ENCODE measurements at regions not wholly inside any gene's neighbourhood (a gene's known extent, or its start where the extent isn't known, plus 50 kb on each side); places are given as distances from the start of the nearest gene placed in this dataset.

GRCh38 chr14:104431929-104432541, 147.5 kb upstream of the C14orf180 start:
- ChIA-PET CTCF (no interaction called here), POLR2A (ENCODE audit: unreplicated experiment) (no interaction called here)
- H3K27me3 ChIP-seq (ENCODE audit: insufficient read depth, low read depth) = peaks cover 78% of the 10 kb centered on the region
- no peak for DNase-seq
- no peak overlapping the region for H3K4me3 ChIP-seq
- H3K4me2 ChIP-seq = no peak overlapping the region
- no peak for TF ChIP-seq EZH2 (IDR thresholded peaks at IDR 0.05; ENCODE audit: low read depth)
- TF ChIP-seq, protein P1, sequence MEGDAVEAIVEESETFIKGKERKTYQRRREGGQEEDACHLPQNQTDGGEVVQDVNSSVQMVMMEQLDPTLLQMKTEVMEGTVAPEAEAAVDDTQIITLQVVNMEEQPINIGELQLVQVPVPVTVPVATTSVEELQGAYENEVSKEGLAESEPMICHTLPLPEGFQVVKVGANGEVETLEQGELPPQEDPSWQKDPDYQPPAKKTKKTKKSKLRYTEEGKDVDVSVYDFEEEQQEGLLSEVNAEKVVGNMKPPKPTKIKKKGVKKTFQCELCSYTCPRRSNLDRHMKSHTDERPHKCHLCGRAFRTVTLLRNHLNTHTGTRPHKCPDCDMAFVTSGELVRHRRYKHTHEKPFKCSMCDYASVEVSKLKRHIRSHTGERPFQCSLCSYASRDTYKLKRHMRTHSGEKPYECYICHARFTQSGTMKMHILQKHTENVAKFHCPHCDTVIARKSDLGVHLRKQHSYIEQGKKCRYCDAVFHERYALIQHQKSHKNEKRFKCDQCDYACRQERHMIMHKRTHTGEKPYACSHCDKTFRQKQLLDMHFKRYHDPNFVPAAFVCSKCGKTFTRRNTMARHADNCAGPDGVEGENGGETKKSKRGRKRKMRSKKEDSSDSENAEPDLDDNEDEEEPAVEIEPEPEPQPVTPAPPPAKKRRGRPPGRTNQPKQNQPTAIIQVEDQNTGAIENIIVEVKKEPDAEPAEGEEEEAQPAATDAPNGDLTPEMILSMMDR (conservative IDR thresholded peaks at IDR 0.05) = no peak
- H3K27ac ChIP-seq = no peak overlapping the region
- H3K9me2 ChIP-seq (ENCODE audit: insufficient read depth) = no peaks in the 10 kb centered on the region
- no peaks in the 10 kb centered on the region for H3K4me1 ChIP-seq (replicated peaks; ENCODE audit: insufficient read depth)
- no peak overlapping the region for H2AFZ ChIP-seq
- no peaks in the 10 kb centered on the region for H3K9me3 ChIP-seq (ENCODE audit: insufficient read depth, low read depth)
- no peaks in the 10 kb centered on the region for H3F3A ChIP-seq (ENCODE audit: insufficient read depth, low read depth)
- no peaks in the 10 kb centered on the region for H3K79me2 ChIP-seq (ENCODE audit: low read depth)
- intact Hi-C loops (cut with micrococcal nuclease; ENCODE audit: unreplicated experiment) = no loop called here
- no peaks in the 10 kb centered on the region for H3K36me3 ChIP-seq (ENCODE audit: low read depth)
- BruUV-seq (replicated peaks) = no TSS peak
- H4K20me1 ChIP-seq (ENCODE audit: insufficient read depth) = no peaks in the 10 kb centered on the region

DNA sequence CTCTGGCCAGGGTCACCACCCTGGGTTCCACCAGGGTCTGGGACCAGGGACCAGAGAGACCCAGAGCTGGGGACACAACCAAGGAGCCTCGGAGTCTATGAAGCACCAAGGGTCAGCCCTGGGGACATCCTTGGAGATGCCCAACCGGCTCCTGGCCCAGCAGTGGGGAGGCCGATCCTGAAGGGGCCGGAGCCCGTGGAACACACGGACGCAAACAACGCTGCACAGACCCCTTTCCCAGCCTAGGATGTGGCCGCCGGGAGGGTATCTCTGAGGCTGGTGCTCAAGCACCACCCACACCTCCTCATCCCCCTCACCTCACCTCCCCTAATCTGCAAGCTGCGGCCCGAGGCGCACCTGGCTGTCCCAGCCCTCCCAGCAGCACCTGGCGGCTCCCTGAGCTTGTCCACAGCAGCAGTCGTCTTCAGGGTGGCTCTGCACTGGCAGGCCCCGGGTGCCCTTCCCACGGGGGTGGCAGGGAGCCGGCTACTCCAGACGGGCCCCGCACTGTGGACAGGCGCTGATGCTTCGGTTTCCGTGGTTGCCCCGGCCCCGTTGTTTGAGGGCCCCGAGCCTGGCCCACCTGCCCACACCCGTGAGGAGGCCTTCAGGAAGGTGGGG, 146.8 kb upstream of the C14orf180 start:
- intact Hi-C loops (cut with micrococcal nuclease; ENCODE audit: unreplicated experiment) = no loop called here

GRCh38 chr14:104433401-104434213, 146.0 kb upstream of the C14orf180 start:
- Histone ChIP-seq H4K20me1 (ENCODE audit: insufficient read depth) (no peaks in the 10 kb centered on the region), H3K9me2 (ENCODE audit: insufficient read depth) (no peaks in the 10 kb centered on the region), H3K4me3 (no peak overlapping the region), H3K36me3 (ENCODE audit: low read depth) (no peaks in the 10 kb centered on the region), H3F3A (ENCODE audit: insufficient read depth, low read depth) (no peaks in the 10 kb centered on the region), H3K27ac (no peak overlapping the region), H2AFZ (no peak overlapping the region), H3K9me3 (ENCODE audit: insufficient read depth, low read depth) (no peaks in the 10 kb centered on the region), H3K4me1 (replicated peaks; ENCODE audit: insufficient read depth) (no peaks in the 10 kb centered on the region), H3K27me3 (ENCODE audit: insufficient read depth, low read depth) (peaks cover 78% of the 10 kb centered on the region), H3K4me2 (no peak overlapping the region), H3K79me2 (ENCODE audit: low read depth) (no peaks in the 10 kb centered on the region)
- intact Hi-C loops (cut with micrococcal nuclease; ENCODE audit: unreplicated experiment) = no loop called here
- CTCF ChIA-PET = no interaction called here
- no TSS peak for BruUV-seq (replicated peaks)
- TF ChIP-seq EZH2 (IDR thresholded peaks at IDR 0.05; ENCODE audit: low read depth) = no peak
- TF ChIP-seq, protein P1 (conservative IDR thresholded peaks at IDR 0.05) = no peak
- DNase-seq = no peak
- POLR2A ChIA-PET (ENCODE audit: unreplicated experiment) = no interaction called here

More for the DNA sequence above, 146.8 kb upstream of the C14orf180 start:
- Histone ChIP-seq H3K79me2 (ENCODE audit: low read depth) (no peaks in the 10 kb centered on the region), H2AFZ (no peak overlapping the region), H3K9me3 (ENCODE audit: insufficient read depth, low read depth) (no peaks in the 10 kb centered on the region), H3F3A (ENCODE audit: insufficient read depth, low read depth) (no peaks in the 10 kb centered on the region), H3K27me3 (ENCODE audit: insufficient read depth, low read depth) (peaks cover 78% of the 10 kb centered on the region), H4K20me1 (ENCODE audit: insufficient read depth) (no peaks in the 10 kb centered on the region), H3K27ac (no peak overlapping the region), H3K4me3 (no peak overlapping the region), H3K4me1 (replicated peaks; ENCODE audit: insufficient read depth) (no peaks in the 10 kb centered on the region), H3K36me3 (ENCODE audit: low read depth) (no peaks in the 10 kb centered on the region), H3K4me2 (no peak overlapping the region), H3K9me2 (ENCODE audit: insufficient read depth) (no peaks in the 10 kb centered on the region)
- TF ChIP-seq, protein P1 (conservative IDR thresholded peaks at IDR 0.05) = no peak
- no peak for TF ChIP-seq EZH2 (IDR thresholded peaks at IDR 0.05; ENCODE audit: low read depth)
- DNase-seq = no peak
- ChIA-PET POLR2A (ENCODE audit: unreplicated experiment) (no interaction called here), CTCF (no interaction called here)
- BruUV-seq (replicated peaks) = no TSS peak
